ENCODE measurements at regions not wholly inside any gene's neighbourhood (a gene's known extent, or its start where the extent isn't known, plus 50 kb on each side); places are given as distances from the start of the nearest gene placed in this dataset.

GRCh38 chr4:162497564-162498167 is 333.9 kb upstream of the FSTL5 start:
- no peak for TF ChIP-seq EZH2phosphoT487 (IDR thresholded peaks at IDR 0.05; ENCODE audit: insufficient read depth, low read depth)
- TF ChIP-seq EZH2 (IDR thresholded peaks at IDR 0.05; ENCODE audit: insufficient read depth, poor library complexity, severe bottlenecking): no peak
